H1 (cell line): ENCODE measurements at regions not wholly inside any gene's neighbourhood (a gene's known extent, or its start where the extent isn't known, plus 50 kb on each side); places are given as distances from the start of the nearest gene placed in this dataset.

ENCODE experiments used
- CTCF ChIA-PET: fragments of 300-600 bp; sonication (Branson Sonifier 250); formaldehyde crosslinking; loops from one replicate; lab custom pipeline; 2021; ENCODE audit not compliant: partially characterized antibody; lab: Charles Lee
- POLR2A ChIA-PET: fragments of 300-600 bp; sonication (Branson Sonifier 250); formaldehyde crosslinking; loops from one replicate; lab custom pipeline; 2021; ENCODE audit warnings: inconsistent platforms; ENCODE audit not compliant: partially characterized antibody; lab: Charles Lee
- DNase-seq, 2 experiments: peaks; one replicate each; pipeline versions ENCODE4 v3.0.0 to v3.0.0-alpha.2; 2010 to 2022; ENCODE audit warnings: low spot score in 2 of 2, low read depth in 1 of 2, mixed read lengths in 1 of 2
- FAIRE-seq: peaks from 2 replicates; lab custom pipeline; 2011; peaks lifted over from hg19 to GRCh38; lab: Jason Lieb, UNC
- H2AFZ ChIP-seq: 2 replicates; pipeline ENCODE4 v1.8.1; 2012; ENCODE audit warnings: low read length, inconsistent platforms
- H2AK5ac ChIP-seq: 2 replicates; pipeline ENCODE4 v1.6.1; 2013; ENCODE audit warnings: low read depth, low read length
- H2BK120ac ChIP-seq: replicated peaks from 2 replicates; pipeline ENCODE3; 2013; ENCODE audit warnings: low read depth, low read length, inconsistent platforms
- H2BK12ac ChIP-seq: 2 replicates; pipeline ENCODE4 v1.6.1; 2013; ENCODE audit warnings: low read depth, low read length
- H2BK15ac ChIP-seq: 2 replicates; pipeline ENCODE4 v1.6.1; 2013; ENCODE audit warnings: low read length
- H2BK20ac ChIP-seq: 2 replicates; pipeline ENCODE4 v1.6.1; 2013; ENCODE audit warnings: low read length
- H2BK5ac ChIP-seq: 2 replicates; pipeline ENCODE4 v1.6.1; 2013; ENCODE audit warnings: low read depth, low read length
- H3K14ac ChIP-seq: 2 replicates; pipeline ENCODE4 v1.6.1; 2013; ENCODE audit warnings: inconsistent platforms; ENCODE audit not compliant: insufficient read length
- H3K18ac ChIP-seq: 2 replicates; pipeline ENCODE4 v1.6.1; 2013; ENCODE audit warnings: low read length; ENCODE audit errors: extremely low read depth
- H3K23ac ChIP-seq: 2 replicates; pipeline ENCODE4 v1.6.1; 2013; ENCODE audit warnings: inconsistent platforms; ENCODE audit not compliant: insufficient read length
- H3K23me2 ChIP-seq: 2 replicates; pipeline ENCODE4 v1.6.1; 2013; ENCODE audit warnings: low read depth, low read length
- H3K27ac ChIP-seq: 2 replicates; pipeline ENCODE4 v1.6.1; 2011; ENCODE audit warnings: low read depth, low read length, inconsistent platforms
- H3K27me3 ChIP-seq, 4 experiments: replicated peaks in 1 of 4; 1 replicate in 1 of 4; 2 replicates in 3 of 4; pipeline versions ENCODE4 v1.6.1 to v1.8.1; 2011 to 2013; ENCODE audit warnings: low read length in 3 of 4, mild to moderate bottlenecking in 3 of 4, inconsistent platforms in 2 of 4, mixed read lengths in 2 of 4, moderate library complexity in 1 of 4; ENCODE audit not compliant: control insufficient read depth in 3 of 4, insufficient read depth in 3 of 4; ENCODE audit errors: extremely low read depth in 1 of 4
- H3K36me3 ChIP-seq, 4 experiments: 2 replicates each; pipeline versions ENCODE4 v1.6.1 to v1.8.1; 2011 to 2013; ENCODE audit warnings: mild to moderate bottlenecking in 4 of 4, low read length in 3 of 4, moderate library complexity in 2 of 4, control low read depth in 1 of 4, inconsistent platforms in 1 of 4; ENCODE audit not compliant: insufficient read depth in 4 of 4, control insufficient read depth in 2 of 4
- H3K4ac ChIP-seq: replicated peaks from 2 replicates; pipeline ENCODE3; 2013; ENCODE audit warnings: low read length, low read depth, mixed read lengths, inconsistent platforms; ENCODE audit not compliant: insufficient read length
- H3K4me1 ChIP-seq, 4 experiments: replicated peaks in 1 of 4; 1 replicate in 1 of 4; 2 replicates in 3 of 4; pipeline versions ENCODE4 v1.6.1 to v1.8.1; 2011 to 2013; ENCODE audit warnings: low read length in 3 of 4, inconsistent platforms in 2 of 4, mixed read lengths in 1 of 4; ENCODE audit not compliant: insufficient read depth in 4 of 4, control insufficient read depth in 3 of 4
- H3K4me2 ChIP-seq, 2 experiments: 2 replicates each; pipeline versions ENCODE4 v1.6.1 to v1.8.1; 2011 to 2013; ENCODE audit warnings: low read depth in 2 of 2, low read length in 2 of 2, control low read depth in 1 of 2, inconsistent platforms in 1 of 2, mild to moderate bottlenecking in 1 of 2; ENCODE audit not compliant: insufficient read depth in 1 of 2
- H3K4me3 ChIP-seq, 4 experiments: fragments of 200-600, 300-600 bp in 1 of 4; sonication (generic), shearing (Covaris generic), sonication (Bioruptor Twin) in 1 of 4; 2 replicates each; pipeline versions ENCODE4 v1.5.1 to v1.8.1; 2011 to 2016; ENCODE audit warnings: low read length in 4 of 4, low read depth in 3 of 4, control low read depth in 2 of 4, inconsistent platforms in 2 of 4, mild to moderate bottlenecking in 2 of 4, mixed read lengths in 1 of 4, moderate library complexity in 1 of 4; ENCODE audit not compliant: insufficient read depth in 2 of 4; ENCODE audit errors: extremely low read depth in 1 of 4
- H3K56ac ChIP-seq: replicated peaks from 2 replicates; pipeline ENCODE3; 2013; ENCODE audit warnings: low read depth, mild to moderate bottlenecking, mixed read lengths, low read length, inconsistent platforms; ENCODE audit not compliant: insufficient read length
- H3K79me1 ChIP-seq: 2 replicates; pipeline ENCODE4 v1.6.1; 2013; ENCODE audit warnings: low read depth, low read length, control low read depth
- H3K79me2 ChIP-seq, 2 experiments: 2 replicates each; pipeline versions ENCODE4 v1.6.1 to v1.8.1; 2012 to 2013; ENCODE audit warnings: low read length in 2 of 2, mild to moderate bottlenecking in 2 of 2, inconsistent platforms in 1 of 2; ENCODE audit not compliant: insufficient read depth in 2 of 2, control insufficient read depth in 1 of 2
- H3K9ac ChIP-seq, 4 experiments: replicated peaks in 1 of 4; 1 replicate in 1 of 4; 2 replicates in 3 of 4; pipeline versions ENCODE4 v1.6.1 to v1.8.1; 2011 to 2013; ENCODE audit warnings: low read depth in 3 of 4, low read length in 3 of 4, control low read depth in 2 of 4, mild to moderate bottlenecking in 2 of 4, moderate library complexity in 2 of 4, inconsistent platforms in 1 of 4; ENCODE audit errors: extremely low read depth in 1 of 4
- H3K9me3 ChIP-seq, 2 experiments: 2 replicates each; pipeline versions ENCODE4 v1.6.1 to v1.8.1; 2012 to 2013; ENCODE audit warnings: mild to moderate bottlenecking in 2 of 2, moderate library complexity in 2 of 2, control low read depth in 1 of 2, inconsistent platforms in 1 of 2, low read depth in 1 of 2, low read length in 1 of 2, mixed read lengths in 1 of 2; ENCODE audit not compliant: insufficient read depth in 2 of 2
- H4K20me1 ChIP-seq, 2 experiments: replicated peaks in 1 of 2; 2 replicates each; pipeline versions ENCODE3 to v1.8.1; 2011 to 2013; ENCODE audit warnings: inconsistent platforms in 2 of 2, low read length in 2 of 2, mild to moderate bottlenecking in 1 of 2; ENCODE audit not compliant: insufficient read depth in 2 of 2, control insufficient read depth in 1 of 2
- H4K5ac ChIP-seq: 2 replicates; pipeline ENCODE4 v1.6.1; 2013; ENCODE audit warnings: low read length, low read depth, mixed read lengths, inconsistent platforms; ENCODE audit not compliant: insufficient read length
- H4K8ac ChIP-seq: 2 replicates; pipeline ENCODE4 v1.8.0; 2013; ENCODE audit warnings: mild to moderate bottlenecking, moderate library complexity, low read length, inconsistent platforms; ENCODE audit not compliant: insufficient read depth; ENCODE audit errors: extremely low read depth
- H4K91ac ChIP-seq: replicated peaks from 2 replicates; pipeline ENCODE3; 2013; ENCODE audit warnings: low read length, mixed read lengths, inconsistent platforms; ENCODE audit not compliant: insufficient read length
- BRCA1 ChIP-seq: IDR thresholded peaks from 2 replicates; pipeline ENCODE4 v1.6.1; 2012; ENCODE audit warnings: low read depth, low read length, improper control_type of control experiment
- CBX5 ChIP-seq: fragments of 300-800, 300-1000 bp; sonication (generic); IDR thresholded peaks from 2 replicates; pipeline ENCODE4 v1.7.1; 2016; ENCODE audit warnings: antibody characterized with exemption, low read length, low read depth
- CREB1 ChIP-seq: IDR thresholded peaks from 2 replicates; pipeline ENCODE4 v1.6.1; 2012; ENCODE audit warnings: inconsistent platforms
- CTBP2 ChIP-seq: IDR thresholded peaks from 2 replicates; pipeline ENCODE4 v1.7.0; 2011; ENCODE audit warnings: borderline replicate concordance, mild to moderate bottlenecking, moderate library complexity, mixed read lengths, low read length; ENCODE audit not compliant: insufficient read depth, insufficient read length
- GTF2F1 ChIP-seq: IDR thresholded peaks from 2 replicates; pipeline ENCODE4 v1.6.1; 2012; ENCODE audit warnings: low read depth, low read length, improper control_type of control experiment, borderline replicate concordance
- JUN ChIP-seq: IDR thresholded peaks from 2 replicates; pipeline ENCODE4 v1.6.1; 2011; ENCODE audit warnings: low read depth, mild to moderate bottlenecking, improper control_type of control experiment, low read length
- KDM5A ChIP-seq: fragments of 200-600 bp; IDR thresholded peaks from 2 replicates; pipeline ENCODE4 v1.7.1; 2012; ENCODE audit warnings: mild to moderate bottlenecking, low read length, inconsistent platforms, mixed read lengths
- POU5F1 ChIP-seq: IDR thresholded peaks from 2 replicates; pipeline ENCODE4 v1.6.1; 2011; ENCODE audit warnings: low read depth, mild to moderate bottlenecking, low read length, moderate library complexity
- RBBP5 ChIP-seq: IDR thresholded peaks from 2 replicates; pipeline ENCODE4 v1.7.1; 2012; ENCODE audit warnings: low read depth, mild to moderate bottlenecking, inconsistent platforms, low read length, moderate library complexity, borderline replicate concordance
- SIRT6 ChIP-seq: IDR thresholded peaks from one replicate; pipeline ENCODE4 v1.7.1; 2012; ENCODE audit warnings: low read length, inconsistent platforms
- SP1 ChIP-seq: IDR thresholded peaks from 2 replicates; pipeline ENCODE4 v1.6.1; 2011; ENCODE audit warnings: low read depth, low read length
- SUZ12 ChIP-seq: fragments of 200-600 bp; sonication (generic); IDR thresholded peaks from 2 replicates; pipeline ENCODE4 v1.6.1; 2012; ENCODE audit warnings: mild to moderate bottlenecking, inconsistent platforms, low read length, moderate library complexity, mixed read lengths
- TAF1 ChIP-seq: IDR thresholded peaks from 2 replicates; pipeline ENCODE4 v1.6.1; 2011; ENCODE audit warnings: mild to moderate bottlenecking, low read depth, low read length
- TF ChIP-seq, protein P1 (sequence below): IDR thresholded peaks from 2 replicates; pipeline ENCODE4 v1.6.1; 2012; ENCODE audit warnings: inconsistent platforms
- TF ChIP-seq, protein P2 (sequence below): IDR thresholded peaks from 2 replicates; pipeline ENCODE4 v1.6.1; 2012; ENCODE audit warnings: low read length, inconsistent platforms

DNA sequence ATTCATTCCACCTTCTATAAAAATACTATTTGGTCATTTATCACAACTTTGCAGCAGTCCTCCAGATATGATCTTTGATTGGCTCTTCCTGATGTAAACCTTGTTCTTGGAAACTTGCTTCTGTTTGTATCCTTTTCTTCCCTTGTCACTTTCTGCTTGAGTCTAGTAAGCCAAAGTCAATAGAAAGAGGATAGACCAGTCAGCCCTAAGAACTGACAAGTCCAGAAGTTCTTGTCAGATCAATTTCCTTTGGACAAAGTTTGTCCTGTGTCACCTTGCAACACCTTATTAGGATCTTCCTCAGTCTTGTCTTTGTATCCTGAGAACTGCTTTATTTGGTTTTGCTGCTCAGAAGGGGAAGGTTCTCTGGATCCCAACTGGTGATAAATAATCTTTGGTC lies 87.9 kb upstream of the CCDC54 start:
- Histone ChIP-seq H3K9ac (no peak overlapping the region), H2BK5ac (no peak overlapping the region), H4K5ac (no peak overlapping the region)
- no peak for TF ChIP-seq RBBP5
- TF ChIP-seq SUZ12: no peak
- no peak for TF ChIP-seq SP1
- no peak for TF ChIP-seq SIRT6
- TF ChIP-seq KDM5A: no peak
- TF ChIP-seq, protein P1, sequence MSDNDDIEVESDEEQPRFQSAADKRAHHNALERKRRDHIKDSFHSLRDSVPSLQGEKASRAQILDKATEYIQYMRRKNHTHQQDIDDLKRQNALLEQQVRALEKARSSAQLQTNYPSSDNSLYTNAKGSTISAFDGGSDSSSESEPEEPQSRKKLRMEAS: no peak
- no peak for TF ChIP-seq CREB1
- no peak for TF ChIP-seq BRCA1
- TF ChIP-seq POU5F1: no peak
- TF ChIP-seq, protein P2, sequence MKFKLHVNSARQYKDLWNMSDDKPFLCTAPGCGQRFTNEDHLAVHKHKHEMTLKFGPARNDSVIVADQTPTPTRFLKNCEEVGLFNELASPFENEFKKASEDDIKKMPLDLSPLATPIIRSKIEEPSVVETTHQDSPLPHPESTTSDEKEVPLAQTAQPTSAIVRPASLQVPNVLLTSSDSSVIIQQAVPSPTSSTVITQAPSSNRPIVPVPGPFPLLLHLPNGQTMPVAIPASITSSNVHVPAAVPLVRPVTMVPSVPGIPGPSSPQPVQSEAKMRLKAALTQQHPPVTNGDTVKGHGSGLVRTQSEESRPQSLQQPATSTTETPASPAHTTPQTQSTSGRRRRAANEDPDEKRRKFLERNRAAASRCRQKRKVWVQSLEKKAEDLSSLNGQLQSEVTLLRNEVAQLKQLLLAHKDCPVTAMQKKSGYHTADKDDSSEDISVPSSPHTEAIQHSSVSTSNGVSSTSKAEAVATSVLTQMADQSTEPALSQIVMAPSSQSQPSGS: no peak
- no peak for TF ChIP-seq GTF2F1
- TF ChIP-seq CBX5: no peak
- no peak for TF ChIP-seq CTBP2
- TF ChIP-seq TAF1: no peak
- no peak for TF ChIP-seq JUN
- TF ChIP-seq, all 59 proteins: peak for 0
- H3K4me1 ChIP-seq: peaks cover 0 to 13% (median 4%) of the 10 kb centered on the region in 4 experiments; a peak in 5 of 7 replicates
- DNase-seq (no peak), FAIRE-seq (no peak)
- H3K4me2 ChIP-seq: no peak overlapping the region
- H2BK120ac ChIP-seq: no peak overlapping the region
- H3K4me3 ChIP-seq: no peak overlapping the region
- CTCF ChIA-PET: no interaction called here
- H3K14ac ChIP-seq: no peak overlapping the region
- no peaks in the 10 kb centered on the region for H3K9me3 ChIP-seq
- no peak overlapping the region for H2BK12ac ChIP-seq
- H3K56ac ChIP-seq: no peak overlapping the region
- H4K91ac ChIP-seq: no peak overlapping the region
- H2BK15ac ChIP-seq: no peak overlapping the region
- no peaks in the 10 kb centered on the region for H3K79me1 ChIP-seq
- H3K27ac ChIP-seq: no peak overlapping the region
- POLR2A ChIA-PET: no interaction called here
- H4K20me1 ChIP-seq: no peaks in the 10 kb centered on the region
- H2AK5ac ChIP-seq: no peak overlapping the region
- no peak overlapping the region for H3K18ac ChIP-seq
- no peaks in the 10 kb centered on the region for H3K27me3 ChIP-seq
- no peak overlapping the region for H3K23ac ChIP-seq
- H3K79me2 ChIP-seq: no peaks in the 10 kb centered on the region
- no peaks in the 10 kb centered on the region for H3K23me2 ChIP-seq
- H2AFZ ChIP-seq: no peak overlapping the region
- H2BK20ac ChIP-seq: no peak overlapping the region
- H3K4ac ChIP-seq: no peak overlapping the region
- H4K8ac ChIP-seq: no peak overlapping the region
- no peaks in the 10 kb centered on the region for H3K36me3 ChIP-seq
